HEK293T (cell line): ENCODE measurements at regions not wholly inside any gene's neighbourhood (a gene's known extent, or its start where the extent isn't known, plus 50 kb on each side); places are given as distances from the start of the nearest gene placed in this dataset.

Experiments used
- BHLHE40 ChIP-seq: fragments of 450-650 bp; IDR thresholded peaks from 2 replicates; pipeline ENCODE4 v1.6.1; 2016; ENCODE audit warnings: mild to moderate bottlenecking, moderate library complexity, borderline replicate concordance
- ELF4 ChIP-seq: fragments of 450-650 bp; IDR thresholded peaks from 2 replicates; pipeline ENCODE4 v1.6.1; 2017; ENCODE audit warnings: antibody characterized with exemption
- FOXM1 ChIP-seq: fragments of 450-650 bp; IDR thresholded peaks from 2 replicates; pipeline ENCODE4 v1.6.1; 2017; ENCODE audit warnings: mild to moderate bottlenecking, borderline replicate concordance
- PKNOX1 ChIP-seq: fragments of 450-650 bp; IDR thresholded peaks from 2 replicates; pipeline ENCODE4 v1.6.1; 2016
- SP1 ChIP-seq: fragments of 450-650 bp; IDR thresholded peaks from 2 replicates; pipeline ENCODE4 v1.6.1; 2017
- TARDBP ChIP-seq: fragments of 450-650 bp; IDR thresholded peaks from 2 replicates; pipeline ENCODE4 v1.6.1; 2016

DNA sequence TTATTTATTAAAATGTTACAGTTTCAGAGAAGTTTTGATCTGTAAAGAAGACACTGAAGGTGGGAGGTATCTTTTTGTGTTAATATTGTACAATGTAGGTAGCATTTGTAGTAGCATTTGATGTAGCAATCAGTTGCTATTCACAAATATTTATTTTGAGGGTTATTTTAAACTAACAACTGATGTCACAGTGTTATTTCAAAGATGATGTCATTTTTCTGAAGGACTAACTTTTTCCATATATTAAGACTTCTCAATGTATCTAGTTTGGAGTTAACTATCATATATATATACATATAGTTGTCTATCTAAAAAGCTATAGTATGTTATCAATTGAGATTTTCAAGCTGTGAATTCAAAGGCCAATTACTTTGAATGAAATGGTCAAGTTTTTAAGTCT, 1003.3 kb downstream of the DSC3 start:
- no peak for TF ChIP-seq ELF4
- TF ChIP-seq BHLHE40 = no peak
- no peak for TF ChIP-seq PKNOX1
- TF ChIP-seq TARDBP = no peak
- no peak for TF ChIP-seq SP1
- TF ChIP-seq FOXM1 = no peak
